OCI-LY7 (cell line): ENCODE measurements at regions not wholly inside any gene's neighbourhood (a gene's known extent, or its start where the extent isn't known, plus 50 kb on each side); places are given as distances from the start of the nearest gene placed in this dataset.

Experiments used
- BruUV-seq: library from RNA; stranded (reverse); fragments of 400-500 nt; replicated peaks from 2 replicates; lab custom pipeline; 2021; lab: Mats Ljungman, UMichigan
- CTCF ChIA-PET: fragments of 300-600 bp; sonication (Branson Sonifier 250); formaldehyde crosslinking; loops from one replicate; lab custom pipeline; 2022; ENCODE audit warnings: antibody characterized with exemption; ENCODE audit not compliant: unreplicated experiment; lab: Charles Lee
- POLR2A ChIA-PET: fragments of 300-600 bp; sonication (Branson Sonifier 250); formaldehyde crosslinking; loops from one replicate; lab custom pipeline; 2022; ENCODE audit warnings: antibody characterized with exemption; lab: Charles Lee
- DNase-seq: peaks from one replicate; pipeline ENCODE4 v3.0.0-alpha.2; 2015; ENCODE audit warnings: low spot score
- H2AFZ ChIP-seq: fragments of 200-600 bp; sonication (generic), shearing (Covaris generic); 2 replicates; pipeline ENCODE4 v1.6.1; 2014; ENCODE audit warnings: mild to moderate bottlenecking, antibody characterized with exemption, low read length, moderate library complexity
- H3K27ac ChIP-seq: fragments of 200-600 bp; sonication (generic); 2 replicates; pipeline ENCODE4 v1.5.1; 2014; ENCODE audit warnings: mixed run types, low read depth, mild to moderate bottlenecking, moderate library complexity, low read length, inconsistent platforms; ENCODE audit not compliant: poor library complexity, severe bottlenecking
- H3K36me3 ChIP-seq: fragments of 200-600 bp; sonication (generic); 2 replicates; pipeline ENCODE4 v1.6.1; 2014; ENCODE audit warnings: mild to moderate bottlenecking, antibody characterized with exemption, low read length, moderate library complexity, mixed read lengths; ENCODE audit not compliant: insufficient read depth
- H3K4me1 ChIP-seq: fragments of 200-600 bp; sonication (generic); 2 replicates; pipeline ENCODE4 v1.5.1; 2014; ENCODE audit warnings: mild to moderate bottlenecking, low read length; ENCODE audit not compliant: insufficient read depth, poor library complexity, severe bottlenecking
- H3K4me2 ChIP-seq: fragments of 200-600 bp; sonication (generic); 2 replicates; pipeline ENCODE4 v1.6.1; 2014; ENCODE audit warnings: mild to moderate bottlenecking, low read length
- H3K4me3 ChIP-seq: fragments of 200-600 bp; sonication (generic); 2 replicates; pipeline ENCODE4 v1.5.1; 2014; ENCODE audit warnings: mild to moderate bottlenecking, low read depth, low read length; ENCODE audit not compliant: poor library complexity, severe bottlenecking
- H3K79me2 ChIP-seq: fragments of 200-600 bp; sonication (generic); 2 replicates; pipeline ENCODE4 v1.6.1; 2016; ENCODE audit warnings: low read depth, mild to moderate bottlenecking, low read length, moderate library complexity, mixed read lengths; ENCODE audit not compliant: insufficient read depth
- H3K9me2 ChIP-seq: fragments of 200-600 bp; sonication (generic); 2 replicates; pipeline ENCODE4 v1.6.1; 2016; ENCODE audit warnings: mild to moderate bottlenecking, low read length, mixed read lengths; ENCODE audit not compliant: insufficient read depth
- H3K9me3 ChIP-seq: fragments of 200-600 bp; sonication (generic); 2 replicates; pipeline ENCODE4 v1.6.1; 2014; ENCODE audit warnings: mild to moderate bottlenecking, mixed run types, low read length, mixed read lengths
- H4K20me1 ChIP-seq: fragments of 200-600 bp; sonication (generic); 2 replicates; pipeline ENCODE4 v1.6.1; 2014; ENCODE audit warnings: mild to moderate bottlenecking, antibody characterized with exemption, low read length, moderate library complexity, mixed read lengths; ENCODE audit not compliant: insufficient read depth
- CTCF ChIP-seq: fragments of 200-600 bp; sonication (generic); conservative IDR thresholded peaks from 2 replicates; pipeline ENCODE4 v1.5.1; 2014; ENCODE audit warnings: mild to moderate bottlenecking, antibody characterized with exemption, low read length, moderate library complexity, mixed read lengths
- EZH2phosphoT487 ChIP-seq: fragments of 200-600 bp; sonication (generic); IDR thresholded peaks from 2 replicates; pipeline ENCODE4 v1.6.1; 2018; ENCODE audit warnings: low read depth, borderline replicate concordance, mild to moderate bottlenecking, mixed run types, antibody characterized with exemption, low read length, moderate library complexity, mixed read lengths
- intact Hi-C: fragments of 100-400 bp; cut with micrococcal nuclease; formaldehyde crosslinking; loops from one replicate; pipeline ENCODE4 v1.10.0; 2022; ENCODE audit not compliant: unreplicated experiment

DNA sequence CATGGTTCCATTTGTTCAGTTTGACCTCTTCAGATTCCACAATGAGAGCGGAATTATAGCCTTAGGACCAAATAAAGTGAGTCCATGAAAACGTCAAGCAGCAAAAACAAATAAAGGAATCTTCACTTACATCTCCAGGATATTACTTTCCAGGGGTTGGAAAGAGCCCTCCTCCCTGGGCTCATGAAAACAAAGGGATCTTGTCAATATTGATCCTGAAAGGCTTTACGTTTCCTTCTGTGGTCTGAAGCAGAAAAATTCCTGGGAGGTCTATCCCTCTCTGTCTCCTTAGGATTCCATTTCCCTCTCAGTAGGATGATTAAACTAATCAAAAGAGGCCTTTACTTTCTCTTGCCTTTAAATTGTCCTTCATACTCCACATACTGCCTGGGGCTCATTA is 293.5 kb downstream of the GPAM start:
- Histone ChIP-seq H3K36me3 (no peaks in the 10 kb centered on the region), H3K4me1 (no peaks in the 10 kb centered on the region), H3K79me2 (no peaks in the 10 kb centered on the region), H3K4me3 (no peak overlapping the region), H3K27ac (no peak overlapping the region), H2AFZ (no peak overlapping the region), H3K9me2 (no peaks in the 10 kb centered on the region), H4K20me1 (no peaks in the 10 kb centered on the region), H3K4me2 (no peak overlapping the region), H3K9me3 (no peaks in the 10 kb centered on the region)
- intact Hi-C loops: no loop called here
- DNase-seq: no peak
- BruUV-seq: no TSS peak
- TF ChIP-seq EZH2phosphoT487: no peak
- POLR2A ChIA-PET: no interaction called here
- CTCF ChIA-PET: no interaction called here

DNA sequence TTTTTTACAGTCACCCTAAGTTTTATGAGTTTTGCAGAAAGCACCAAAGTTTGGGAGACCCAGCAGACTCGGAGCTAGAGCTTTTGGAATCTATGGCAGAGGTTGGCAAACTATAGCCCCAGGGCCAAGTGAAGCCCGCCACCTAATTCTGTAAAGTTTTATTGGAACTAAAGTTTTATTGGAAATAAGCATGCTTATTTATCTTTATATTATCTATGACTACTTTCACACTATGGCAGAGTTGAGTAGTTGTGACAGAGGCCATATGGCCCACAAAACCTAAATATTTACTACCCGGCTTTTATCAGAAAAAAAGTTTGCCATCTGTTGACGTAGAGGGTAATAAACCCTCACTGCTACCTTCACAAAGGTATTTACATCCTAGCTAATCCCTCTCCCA is 267.6 kb downstream of the GPAM start:
- H4K20me1 ChIP-seq: no peaks in the 10 kb centered on the region
- H3K27ac ChIP-seq: no peak overlapping the region
- CTCF ChIA-PET: no interaction called here
- H2AFZ ChIP-seq: no peak overlapping the region
- no peaks in the 10 kb centered on the region for H3K9me2 ChIP-seq
- no peaks in the 10 kb centered on the region for H3K79me2 ChIP-seq
- DNase-seq: no peak
- intact Hi-C loops: no loop called here
- no peak overlapping the region for H3K4me3 ChIP-seq
- POLR2A ChIA-PET: no interaction called here
- no peaks in the 10 kb centered on the region for H3K9me3 ChIP-seq
- no peaks in the 10 kb centered on the region for H3K36me3 ChIP-seq
- BruUV-seq: no TSS peak
- H3K4me2 ChIP-seq: no peak overlapping the region
- H3K4me1 ChIP-seq: no peaks in the 10 kb centered on the region
- no peak for TF ChIP-seq CTCF
- no peak for TF ChIP-seq EZH2phosphoT487

DNA sequence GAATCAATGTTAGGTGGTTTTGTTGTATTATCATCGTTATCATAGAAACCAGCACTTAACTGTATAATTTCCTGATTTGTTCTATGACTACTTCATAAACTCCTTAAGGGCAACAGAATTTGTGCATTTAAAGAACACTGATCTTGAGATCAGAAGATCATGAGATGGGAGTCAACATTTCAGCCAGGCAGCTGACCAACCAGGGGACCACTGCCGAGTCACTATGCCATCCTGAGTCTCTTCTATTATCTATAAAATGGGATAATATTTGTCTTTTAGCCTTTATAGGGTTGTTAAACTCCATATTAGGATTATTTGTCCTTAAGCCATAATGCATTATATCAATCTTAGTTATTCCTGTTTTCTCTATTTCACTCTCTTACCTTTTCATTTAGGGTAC is 261.7 kb downstream of the GPAM start:
- H3K9me2 ChIP-seq: no peaks in the 10 kb centered on the region
- intact Hi-C loops: no loop called here
- no peak overlapping the region for H3K27ac ChIP-seq
- TF ChIP-seq CTCF (no peak), EZH2phosphoT487 (no peak)
- CTCF ChIA-PET: no interaction called here
- H3K4me2 ChIP-seq: no peak overlapping the region
- H3K4me3 ChIP-seq: no peak overlapping the region
- BruUV-seq: no TSS peak
- no peaks in the 10 kb centered on the region for H3K9me3 ChIP-seq
- no peak overlapping the region for H2AFZ ChIP-seq
- DNase-seq: no peak
- no peaks in the 10 kb centered on the region for H3K79me2 ChIP-seq
- H3K4me1 ChIP-seq: no peaks in the 10 kb centered on the region
- no peaks in the 10 kb centered on the region for H4K20me1 ChIP-seq
- POLR2A ChIA-PET: no interaction called here
- no peaks in the 10 kb centered on the region for H3K36me3 ChIP-seq
